Brain microvascular endothelial cell (primary cell): ENCODE measurements at regions not wholly inside any gene's neighbourhood (a gene's known extent, or its start where the extent isn't known, plus 50 kb on each side); places are given as distances from the start of the nearest gene placed in this dataset.

Experiments
- DNase-seq: peaks from one replicate; pipeline ENCODE4 v3.0.0-alpha.2; 2020
- H3K27ac ChIP-seq: fragments of 250-450 bp; sonication (Bioruptor Pico); 2 replicates; pipeline ENCODE4 v1.5.1; 2020; ENCODE audit warnings: mild to moderate bottlenecking, moderate library complexity
- H3K27me3 ChIP-seq: fragments of 250-450 bp; sonication (Bioruptor Pico); replicated peaks from 2 replicates; pipeline ENCODE4 v1.5.1; 2020; ENCODE audit warnings: mild to moderate bottlenecking
- H3K36me3 ChIP-seq: fragments of 250-450 bp; sonication (Bioruptor Pico); replicated peaks from 2 replicates; pipeline ENCODE4 v1.5.1; 2020; ENCODE audit warnings: mild to moderate bottlenecking
- H3K4me3 ChIP-seq: 2 replicates; pipeline ENCODE4 v1.5.1; 2011; ENCODE audit warnings: low read depth, mild to moderate bottlenecking, control low read depth, low read length, moderate library complexity
- in situ Hi-C: cut with HindIII; loops from 2 replicates; pipeline ENCODE4 v1.10.0; 2017; ENCODE audit warnings: low sequenced_read_pairs, low pct_ligation_motif_present
- TF ChIP-seq, protein P1 (sequence below): IDR thresholded peaks from 2 replicates; pipeline ENCODE4 v1.5.1; 2011; ENCODE audit warnings: low read depth, mild to moderate bottlenecking, moderate library complexity, low read length, control low read depth, inconsistent platforms; ENCODE audit errors: missing control alignments

DNA sequence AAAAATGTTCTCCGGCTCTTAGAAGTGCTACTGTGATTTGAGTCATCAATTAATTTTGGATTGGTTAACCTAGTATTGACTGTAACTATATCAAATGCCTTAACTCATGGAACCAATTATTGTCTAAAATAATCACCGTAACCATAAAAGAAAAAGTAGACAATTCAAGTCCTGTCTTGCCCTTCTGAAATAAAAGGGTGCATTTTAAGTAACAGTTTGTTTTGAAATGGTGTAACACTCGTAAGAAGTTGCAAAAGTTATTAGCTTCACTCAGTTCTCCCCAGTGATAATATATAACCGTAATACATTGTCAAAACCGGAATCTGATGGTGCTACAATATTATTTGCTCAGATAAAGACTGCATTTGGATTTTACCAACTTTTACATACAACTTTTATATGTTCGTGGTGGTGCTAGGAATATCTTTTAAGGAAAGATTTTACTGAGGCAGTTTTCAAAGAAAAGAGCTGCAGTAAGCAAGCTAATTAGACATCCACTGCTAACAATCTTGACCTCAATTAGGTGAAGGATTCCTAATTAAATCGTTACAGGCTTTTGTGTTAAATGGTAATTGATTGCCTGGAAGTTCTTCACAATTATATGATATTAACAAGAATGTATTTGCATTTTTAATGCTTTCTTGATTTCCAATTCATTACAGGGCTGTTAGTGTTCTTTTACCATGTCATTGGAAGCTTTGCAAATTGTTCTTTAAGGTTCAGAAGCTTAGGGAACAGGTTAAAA lies 413.1 kb upstream of the MON1B start:
- Histone ChIP-seq H3K4me3 (no peak overlapping the region), H3K27ac (no peak overlapping the region), H3K27me3 (no peaks in the 10 kb centered on the region), H3K36me3 (no peaks in the 10 kb centered on the region)
- TF ChIP-seq, protein P1, sequence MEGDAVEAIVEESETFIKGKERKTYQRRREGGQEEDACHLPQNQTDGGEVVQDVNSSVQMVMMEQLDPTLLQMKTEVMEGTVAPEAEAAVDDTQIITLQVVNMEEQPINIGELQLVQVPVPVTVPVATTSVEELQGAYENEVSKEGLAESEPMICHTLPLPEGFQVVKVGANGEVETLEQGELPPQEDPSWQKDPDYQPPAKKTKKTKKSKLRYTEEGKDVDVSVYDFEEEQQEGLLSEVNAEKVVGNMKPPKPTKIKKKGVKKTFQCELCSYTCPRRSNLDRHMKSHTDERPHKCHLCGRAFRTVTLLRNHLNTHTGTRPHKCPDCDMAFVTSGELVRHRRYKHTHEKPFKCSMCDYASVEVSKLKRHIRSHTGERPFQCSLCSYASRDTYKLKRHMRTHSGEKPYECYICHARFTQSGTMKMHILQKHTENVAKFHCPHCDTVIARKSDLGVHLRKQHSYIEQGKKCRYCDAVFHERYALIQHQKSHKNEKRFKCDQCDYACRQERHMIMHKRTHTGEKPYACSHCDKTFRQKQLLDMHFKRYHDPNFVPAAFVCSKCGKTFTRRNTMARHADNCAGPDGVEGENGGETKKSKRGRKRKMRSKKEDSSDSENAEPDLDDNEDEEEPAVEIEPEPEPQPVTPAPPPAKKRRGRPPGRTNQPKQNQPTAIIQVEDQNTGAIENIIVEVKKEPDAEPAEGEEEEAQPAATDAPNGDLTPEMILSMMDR = no peak
- no peak for DNase-seq
- in situ Hi-C loops = no loop called here

DNA sequence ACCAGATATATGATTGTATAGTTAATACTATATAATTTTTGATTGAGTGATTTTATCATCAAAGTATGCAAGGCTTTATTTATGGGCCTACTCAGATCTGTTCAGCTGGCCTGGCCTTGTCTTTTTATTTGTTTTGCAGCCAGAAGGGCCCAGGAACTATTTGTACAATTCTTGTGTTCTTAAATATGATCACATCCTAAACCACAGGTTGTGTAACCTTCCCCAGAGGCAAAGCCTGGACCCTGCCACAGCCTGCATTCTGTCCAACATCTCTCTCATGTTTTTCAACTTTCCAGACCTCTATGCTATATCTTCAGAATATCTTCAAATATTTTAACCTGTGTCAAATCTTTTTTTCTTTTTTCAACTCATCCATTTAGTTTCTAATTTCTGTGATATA lies 410.4 kb upstream of the MON1B start:
- Histone ChIP-seq H3K27me3 (no peaks in the 10 kb centered on the region), H3K27ac (no peak overlapping the region), H3K36me3 (no peaks in the 10 kb centered on the region), H3K4me3 (no peak overlapping the region)
- in situ Hi-C loops = no loop called here
- TF ChIP-seq, protein P1 = no peak
- no peak for DNase-seq

DNA sequence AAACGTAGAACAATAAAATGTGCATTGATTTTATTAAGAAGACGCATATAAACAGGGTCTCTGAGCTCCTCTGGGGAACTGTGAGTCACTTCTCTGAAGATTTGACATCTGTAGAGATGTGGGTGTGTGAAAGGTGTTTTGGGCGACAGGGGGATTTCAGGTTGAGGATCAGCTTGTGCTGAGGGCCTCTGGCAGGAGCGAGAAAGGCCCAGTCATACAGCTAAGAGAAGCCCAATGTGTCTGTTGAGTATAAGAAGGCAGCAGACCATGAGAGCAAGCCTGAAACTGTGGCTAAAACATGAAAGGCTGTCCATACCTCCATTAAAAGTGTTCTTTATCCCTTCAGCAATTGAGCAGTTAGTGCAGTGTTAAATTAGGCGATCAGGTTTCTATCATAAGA lies 406.5 kb upstream of the MON1B start:
- no peaks in the 10 kb centered on the region for H3K27me3 ChIP-seq
- in situ Hi-C loops = no loop called here
- TF ChIP-seq, protein P1 = no peak
- no peak for DNase-seq
- H3K4me3 ChIP-seq = no peak overlapping the region
- no peak overlapping the region for H3K27ac ChIP-seq
- no peaks in the 10 kb centered on the region for H3K36me3 ChIP-seq

DNA sequence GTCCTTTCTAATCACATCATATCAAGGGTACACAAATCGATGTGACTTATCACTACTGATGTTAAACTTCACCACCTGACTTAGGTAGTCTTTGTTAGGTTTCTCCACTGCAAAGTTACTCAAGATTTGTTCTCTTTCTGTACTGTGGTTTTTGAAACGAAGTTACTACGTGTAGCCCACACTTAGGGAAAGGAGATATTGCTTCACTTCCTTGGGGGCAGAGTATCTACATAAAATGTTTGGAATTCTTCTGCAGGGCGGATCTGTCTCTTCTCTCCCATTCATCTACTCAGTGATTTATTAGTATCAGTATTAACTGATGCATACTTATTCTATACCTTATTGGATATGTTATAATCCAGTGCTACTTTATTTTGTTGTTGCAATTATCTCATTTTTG lies 403.6 kb upstream of the MON1B start:
- no peak for DNase-seq
- in situ Hi-C loops = no loop called here
- TF ChIP-seq, protein P1 = no peak
- no peak overlapping the region for H3K4me3 ChIP-seq
- H3K27me3 ChIP-seq = no peaks in the 10 kb centered on the region
- no peaks in the 10 kb centered on the region for H3K36me3 ChIP-seq
- H3K27ac ChIP-seq = no peak overlapping the region

DNA sequence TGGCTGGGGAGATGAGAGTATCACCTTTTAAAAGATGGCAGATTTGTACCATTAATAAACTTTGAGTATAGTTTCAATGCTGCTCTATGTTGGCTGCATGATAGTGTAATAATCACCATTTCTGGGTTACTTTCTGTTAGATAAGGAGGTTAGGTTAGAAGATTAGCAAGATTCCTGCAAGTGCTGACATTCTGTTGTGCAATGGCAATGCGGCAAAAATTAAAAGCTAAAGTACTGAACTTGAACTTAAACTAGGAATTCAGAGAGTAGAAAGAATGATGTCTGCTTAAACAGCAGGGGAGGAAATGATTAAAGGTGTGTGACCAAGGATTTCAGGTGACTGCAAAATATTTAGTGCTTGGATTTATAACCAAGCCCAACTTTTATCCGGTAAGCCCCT lies 399.8 kb upstream of the MON1B start:
- no peaks in the 10 kb centered on the region for H3K36me3 ChIP-seq
- H3K27me3 ChIP-seq = no peaks in the 10 kb centered on the region
- DNase-seq = no peak
- H3K4me3 ChIP-seq = no peak overlapping the region
- in situ Hi-C loops = no loop called here
- TF ChIP-seq, protein P1 = no peak
- H3K27ac ChIP-seq = no peak overlapping the region

DNA sequence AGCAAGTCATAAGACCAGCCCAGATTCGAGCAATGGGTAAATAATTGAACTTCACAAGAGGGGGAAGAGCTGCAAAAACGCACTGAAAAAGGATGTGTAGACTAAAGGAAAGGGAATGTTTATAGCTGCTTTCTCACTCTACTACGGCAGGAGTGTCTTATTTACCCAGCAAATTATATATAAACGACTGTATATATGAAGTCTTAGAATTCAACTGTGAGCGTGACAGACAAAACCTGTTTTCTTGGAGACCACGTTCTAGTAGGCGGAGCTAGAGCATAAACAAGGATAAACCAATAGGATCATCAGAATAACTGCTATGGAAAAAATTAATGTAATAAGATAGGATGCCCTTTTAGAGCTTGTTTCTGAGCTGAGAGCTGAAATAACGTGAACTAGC lies 394.6 kb upstream of the MON1B start:
- no peaks in the 10 kb centered on the region for H3K36me3 ChIP-seq
- H3K27me3 ChIP-seq = no peaks in the 10 kb centered on the region
- DNase-seq = no peak
- TF ChIP-seq, protein P1 = no peak
- in situ Hi-C loops = no loop called here
- no peak overlapping the region for H3K27ac ChIP-seq
- H3K4me3 ChIP-seq = no peak overlapping the region
